Activated naive CD4-positive, alpha-beta T cell treated with Interleukin-2 at 50 U/mL for 16 hours (primary cell): ENCODE measurements at regions not wholly inside any gene's neighbourhood (a gene's known extent, or its start where the extent isn't known, plus 50 kb on each side); places are given as distances from the start of the nearest gene placed in this dataset.
"Not testable (repeated sequence)": the region's sequence is repeated elsewhere in the genome, so short reads cannot be mapped to it uniquely, and the experiment has no call there.

Source experiments
- DNase-seq: peaks from one replicate; pipeline ENCODE4 v3.0.0-alpha.2; 2020

GRCh38 chr6:142016666-142017065 is 116.1 kb upstream of the GJE1 start:
- not testable (repeated sequence) for DNase-seq

- not testable (repeated sequence) for DNase-seq
Observed at GRCh38 chr6:142015463-142015862, 117.3 kb upstream of the GJE1 start.

- DNase-seq: no peak
Observed at GRCh38 chr6:142015011-142015410, 117.7 kb upstream of the GJE1 start.

GRCh38 chr6:142014515-142014914 is 118.2 kb upstream of the GJE1 start:
- DNase-seq: no peak

- no peak for DNase-seq
Observed at GRCh38 chr6:142013875-142014495, 118.7 kb upstream of the GJE1 start.

- DNase-seq: no peak
Observed at GRCh38 chr6:142013287-142013686, 119.4 kb upstream of the GJE1 start.

GRCh38 chr6:142011775-142012174 is 121.0 kb upstream of the GJE1 start:
- no peak for DNase-seq

- no peak for DNase-seq
Observed at GRCh38 chr6:142011156-142011555, 121.6 kb upstream of the GJE1 start.

GRCh38 chr6:142009647-142010046 is 123.1 kb upstream of the GJE1 start:
- DNase-seq: no peak

GRCh38 chr6:142008781-142009180 is 123.9 kb upstream of the GJE1 start:
- DNase-seq: no peak

GRCh38 chr6:142008016-142008735 is 124.5 kb upstream of the GJE1 start:
- DNase-seq: no peak

GRCh38 chr6:142005021-142005420 is 127.7 kb upstream of the GJE1 start:
- DNase-seq: no peak

GRCh38 chr6:142002825-142003405 is 129.8 kb upstream of the GJE1 start:
- DNase-seq: no peak

GRCh38 chr6:141996823-141997222 is 135.9 kb upstream of the GJE1 start:
- no peak for DNase-seq

- no peak for DNase-seq
Observed at GRCh38 chr6:141992109-141992508, 140.6 kb upstream of the GJE1 start.

GRCh38 chr6:141990840-141991239 is 141.9 kb upstream of the GJE1 start:
- DNase-seq: no peak

GRCh38 chr6:141989706-141989959 is 143.1 kb upstream of the GJE1 start:
- no peak for DNase-seq

GRCh38 chr6:141988954-141989705 is 143.6 kb upstream of the GJE1 start:
- DNase-seq: peak; percentile 4

GRCh38 chr6:141988327-141988726 is 144.4 kb upstream of the GJE1 start:
- DNase-seq: no peak

GRCh38 chr6:141986457-141986856 is 146.3 kb upstream of the GJE1 start:
- DNase-seq: no peak

GRCh38 chr6:141981190-141981589 is 151.5 kb upstream of the GJE1 start:
- DNase-seq: no peak

GRCh38 chr6:141977782-141978181 is 154.9 kb upstream of the GJE1 start:
- no peak for DNase-seq

GRCh38 chr6:141976994-141977393 is 155.7 kb upstream of the GJE1 start:
- DNase-seq: no peak
